Colonic mucosa (tissue), 4 donors: ENCODE measurements at regions not wholly inside any gene's neighbourhood (a gene's known extent, or its start where the extent isn't known, plus 50 kb on each side); places are given as distances from the start of the nearest gene placed in this dataset.

Experiments
- DNase-seq: peaks from one replicate; pipeline ENCODE4 v3.0.0-alpha.2; 2020
- H3K27ac ChIP-seq: fragments of 200-600 bp; one replicate; pipeline ENCODE4 v1.8.0; 2021
- H3K27me3 ChIP-seq: fragments of 200-600 bp; one replicate; pipeline ENCODE4 v1.8.0; 2021
- H3K36me3 ChIP-seq: fragments of 200-600 bp; one replicate; pipeline ENCODE4 v1.8.0; 2021
- H3K4me1 ChIP-seq: fragments of 200-600 bp; one replicate; pipeline ENCODE4 v1.8.0; 2021; ENCODE audit warnings: mild to moderate bottlenecking
- H3K4me3 ChIP-seq: fragments of 200-600 bp; one replicate; pipeline ENCODE4 v1.8.0; 2021
- H3K9ac ChIP-seq, 2 donors: one replicate each; pipeline ENCODE4 v1.7.0; 2013; ENCODE audit warnings: control low read depth in 2 of 2, low read depth in 2 of 2, low read length in 2 of 2
- H3K9me3 ChIP-seq: fragments of 200-600 bp; one replicate; pipeline ENCODE4 v1.8.0; 2021
- intact Hi-C: fragments of 100-400 bp; cut with DNase I; formaldehyde crosslinking; loops from one replicate; pipeline ENCODE4 v1.14.1; 2022
- TF ChIP-seq, protein P1 (sequence below): fragments of 200-600 bp; IDR thresholded peaks from one replicate; pipeline ENCODE4 v1.8.0; 2022; ENCODE audit warnings: antibody characterized with exemption, mild to moderate bottlenecking
- donor health status: healthy.
- donor health status: DM: no; HTN: no; CAD: no.
- donor health status: DM: no; HTN: no; CAD: no.

DNA sequence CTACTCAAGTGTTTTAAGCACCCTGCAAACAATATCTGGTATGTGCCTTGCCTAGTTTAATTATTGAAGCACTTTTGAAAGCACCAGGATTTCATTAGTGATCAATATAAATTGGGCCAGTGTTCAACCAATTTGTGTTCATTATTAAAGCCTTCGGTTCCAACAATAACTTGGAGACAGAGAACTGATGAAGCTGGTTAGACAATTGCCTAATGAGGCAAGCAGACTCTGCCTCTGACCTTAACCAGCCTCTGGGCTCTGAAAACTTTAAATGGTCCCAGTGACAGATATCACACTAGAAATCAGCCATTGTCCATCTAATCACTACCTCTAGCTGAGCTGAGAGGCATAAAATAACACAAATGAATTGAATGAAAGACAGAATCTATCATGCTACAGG, 139.9 kb upstream of the CNTN6 start:
- intact Hi-C loops: no loop called here
- H3K27ac ChIP-seq: no peak overlapping the region
- TF ChIP-seq, protein P1, sequence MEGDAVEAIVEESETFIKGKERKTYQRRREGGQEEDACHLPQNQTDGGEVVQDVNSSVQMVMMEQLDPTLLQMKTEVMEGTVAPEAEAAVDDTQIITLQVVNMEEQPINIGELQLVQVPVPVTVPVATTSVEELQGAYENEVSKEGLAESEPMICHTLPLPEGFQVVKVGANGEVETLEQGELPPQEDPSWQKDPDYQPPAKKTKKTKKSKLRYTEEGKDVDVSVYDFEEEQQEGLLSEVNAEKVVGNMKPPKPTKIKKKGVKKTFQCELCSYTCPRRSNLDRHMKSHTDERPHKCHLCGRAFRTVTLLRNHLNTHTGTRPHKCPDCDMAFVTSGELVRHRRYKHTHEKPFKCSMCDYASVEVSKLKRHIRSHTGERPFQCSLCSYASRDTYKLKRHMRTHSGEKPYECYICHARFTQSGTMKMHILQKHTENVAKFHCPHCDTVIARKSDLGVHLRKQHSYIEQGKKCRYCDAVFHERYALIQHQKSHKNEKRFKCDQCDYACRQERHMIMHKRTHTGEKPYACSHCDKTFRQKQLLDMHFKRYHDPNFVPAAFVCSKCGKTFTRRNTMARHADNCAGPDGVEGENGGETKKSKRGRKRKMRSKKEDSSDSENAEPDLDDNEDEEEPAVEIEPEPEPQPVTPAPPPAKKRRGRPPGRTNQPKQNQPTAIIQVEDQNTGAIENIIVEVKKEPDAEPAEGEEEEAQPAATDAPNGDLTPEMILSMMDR: no peak

DNA sequence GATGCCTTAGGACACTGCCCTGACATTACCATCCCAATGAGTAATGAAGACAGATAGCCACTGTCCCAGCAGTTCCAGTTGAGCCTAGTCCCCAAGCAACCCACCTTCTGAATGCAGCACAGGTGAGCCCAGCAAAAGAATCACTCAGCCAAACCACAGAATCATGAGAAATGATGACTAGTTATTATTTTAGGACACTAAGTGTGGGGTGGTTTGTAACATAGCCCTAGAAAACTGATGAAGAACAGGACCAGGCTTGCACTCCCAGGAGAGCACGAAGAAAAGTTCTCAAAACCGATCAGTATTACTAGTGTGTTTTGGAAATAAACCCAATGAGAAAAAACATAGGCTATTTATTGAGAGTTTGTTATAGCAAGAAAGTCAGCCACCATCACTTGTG, 129.6 kb upstream of the CNTN6 start:
- no peak overlapping the region for H3K9ac ChIP-seq
- H3K27ac ChIP-seq: no peak overlapping the region
- H3K27me3 ChIP-seq: no peaks in the 10 kb centered on the region
- DNase-seq: no peak
- TF ChIP-seq, protein P1: no peak
- no peaks in the 10 kb centered on the region for H3K36me3 ChIP-seq
- H3K4me1 ChIP-seq: no peaks in the 10 kb centered on the region
- no peak overlapping the region for H3K4me3 ChIP-seq
- H3K9me3 ChIP-seq: no peaks in the 10 kb centered on the region
- intact Hi-C loops: no loop called here

More for the DNA sequence above, 139.9 kb upstream of the CNTN6 start:
- DNase-seq: no peak
- Histone ChIP-seq H3K4me1 (no peaks in the 10 kb centered on the region), H3K36me3 (no peaks in the 10 kb centered on the region), H3K4me3 (no peak overlapping the region), H3K9ac (no peak overlapping the region), H3K27me3 (no peaks in the 10 kb centered on the region), H3K9me3 (no peaks in the 10 kb centered on the region)

DNA sequence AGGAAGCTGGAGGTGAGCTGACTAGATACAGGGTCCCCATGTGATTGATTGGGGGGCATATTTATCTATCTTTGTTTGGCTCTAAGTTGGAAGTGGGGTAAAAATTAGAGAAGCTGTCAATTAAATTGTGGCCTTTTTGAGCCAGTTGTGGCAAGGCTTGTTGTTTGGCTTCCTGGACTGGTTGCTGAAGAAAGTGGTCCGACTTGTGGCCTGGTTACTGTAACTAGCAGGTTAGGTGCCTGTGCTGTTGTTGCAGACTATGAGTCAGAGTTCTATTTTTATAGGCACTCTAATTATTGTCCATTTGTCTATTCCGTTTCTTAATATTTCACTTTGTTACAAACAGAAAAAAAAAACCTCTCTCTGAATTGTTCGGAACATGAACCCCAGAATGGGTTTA, 129.1 kb upstream of the CNTN6 start:
- intact Hi-C loops: no loop called here
- H3K9ac ChIP-seq: no peak overlapping the region
- H3K36me3 ChIP-seq: no peaks in the 10 kb centered on the region
- H3K9me3 ChIP-seq: no peaks in the 10 kb centered on the region
- H3K27me3 ChIP-seq: no peaks in the 10 kb centered on the region
- H3K4me3 ChIP-seq: no peak overlapping the region
- H3K4me1 ChIP-seq: no peaks in the 10 kb centered on the region
- no peak for DNase-seq
- TF ChIP-seq, protein P1: no peak
- H3K27ac ChIP-seq: no peak overlapping the region

GRCh38 chr3:965826-966225, 127.0 kb upstream of the CNTN6 start:
- Histone ChIP-seq H3K9ac (no peak overlapping the region), H3K27me3 (no peaks in the 10 kb centered on the region), H3K27ac (no peak overlapping the region), H3K9me3 (no peaks in the 10 kb centered on the region), H3K36me3 (no peaks in the 10 kb centered on the region), H3K4me1 (no peaks in the 10 kb centered on the region), H3K4me3 (no peak overlapping the region)
- DNase-seq: no peak
- intact Hi-C loops: no loop called here
- TF ChIP-seq, protein P1: no peak

- TF ChIP-seq, protein P1: no peak
These were observed 126.5 kb upstream of the CNTN6 start for GRCh38 chr3:966341-966740.

DNA sequence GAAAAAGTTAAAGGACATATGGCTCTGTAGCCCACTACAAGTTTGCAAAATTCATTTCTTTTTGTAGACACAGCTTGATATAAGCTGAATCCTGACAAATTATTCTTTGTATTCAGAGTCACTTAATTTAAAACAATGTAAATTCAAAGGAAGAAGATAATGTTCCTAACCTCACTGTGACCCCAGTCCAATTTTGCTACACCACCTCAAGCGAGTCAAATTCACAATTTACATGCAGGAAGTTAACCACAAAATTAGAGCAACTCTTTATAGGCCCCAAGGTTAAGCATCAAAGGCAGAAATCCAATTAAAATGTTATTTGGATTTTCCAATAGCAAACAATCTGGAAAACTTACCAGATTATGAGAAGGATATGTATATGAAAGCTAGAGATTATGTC, 119.5 kb upstream of the CNTN6 start:
- Histone ChIP-seq H3K4me3 (no peak overlapping the region), H3K27me3 (no peaks in the 10 kb centered on the region), H3K9ac (no peak overlapping the region), H3K9me3 (no peaks in the 10 kb centered on the region), H3K36me3 (no peaks in the 10 kb centered on the region), H3K4me1 (no peaks in the 10 kb centered on the region), H3K27ac (no peak overlapping the region)
- no peak for DNase-seq
- TF ChIP-seq, protein P1: no peak
- intact Hi-C loops: no loop called here

More at GRCh38 chr3:966341-966740, 126.5 kb upstream of the CNTN6 start:
- Histone ChIP-seq H3K4me3 (no peak overlapping the region), H3K9me3 (no peaks in the 10 kb centered on the region), H3K27me3 (no peaks in the 10 kb centered on the region), H3K4me1 (no peaks in the 10 kb centered on the region), H3K9ac (no peak overlapping the region), H3K27ac (no peak overlapping the region), H3K36me3 (no peaks in the 10 kb centered on the region)
- no peak for DNase-seq
- intact Hi-C loops: no loop called here
